Activated CD4-positive, alpha-beta memory T cell treated with anti-CD3 and anti-CD28 coated beads, Interleukin-2, amount 10 ng/mL, durations not matched to agents 7 days and 5 days (primary cell): ENCODE measurements at regions not wholly inside any gene's neighbourhood (a gene's known extent, or its start where the extent isn't known, plus 50 kb on each side); places are given as distances from the start of the nearest gene placed in this dataset.

Experiments used
- CTCF ChIA-PET: fragments of 350-600 bp; sonication (Branson Sonifier 250); formaldehyde crosslinking; loops from one replicate; lab custom pipeline; 2021; ENCODE audit warnings: antibody characterized with exemption, inconsistent platforms; lab: Charles Lee
- POLR2A ChIA-PET: fragments of 350-600 bp; sonication (Branson Sonifier 250); formaldehyde crosslinking; loops from one replicate; lab custom pipeline; 2021; ENCODE audit warnings: antibody characterized with exemption; lab: Charles Lee
- DNase-seq: peaks from one replicate; pipeline ENCODE4 v3.0.0-alpha.2; 2020
- H3K27ac Mint-ChIP-seq: one replicate; pipeline ENCODE4 v1.8.0; 2021; ENCODE audit warnings: mild to moderate bottlenecking, mixed read lengths
- H3K27me3 Mint-ChIP-seq: one replicate; pipeline ENCODE4 v1.8.0; 2021; ENCODE audit warnings: mixed read lengths
- H3K36me3 Mint-ChIP-seq: one replicate; pipeline ENCODE4 v1.8.0; 2021; ENCODE audit warnings: low read depth, mixed read lengths
- H3K4me1 Mint-ChIP-seq: one replicate; pipeline ENCODE4 v1.8.0; 2021; ENCODE audit warnings: mixed read lengths
- H3K4me3 Mint-ChIP-seq: one replicate; pipeline ENCODE4 v1.8.0; 2021; ENCODE audit warnings: mild to moderate bottlenecking, mixed read lengths
- H3K9me3 Mint-ChIP-seq: one replicate; pipeline ENCODE4 v1.8.0; 2021; ENCODE audit warnings: mixed read lengths

- POLR2A ChIA-PET: interaction anchor here (1.1 to 1.6 kb wide), 2 partner anchors 85 to 89 kb away, joined by 3 to 4 read pairs; no protein-coding TSS in a partner anchor
These were observed 52.0 kb upstream of the RPL11 start for GRCh38 chr1:23639460-23640095.

GRCh38 chr1:23638786-23639241 is 52.8 kb upstream of the RPL11 start:
- no peak overlapping the region for H3K27ac Mint-ChIP-seq
- no peak for DNase-seq
- ChIA-PET CTCF (interaction anchor here (0.8 to 12.0 kb wide), 11 partner anchors 11 to 145 kb away, joined by 3 to 545 read pairs (median 6); no protein-coding TSS in a partner anchor), POLR2A (interaction anchor here (0.8 to 1.6 kb wide), 3 partner anchors 84 to 107 kb away, joined by 3 to 4 read pairs (median 3); partner anchors contain the start of gene E2F2)
- H3K4me3 Mint-ChIP-seq: no peak overlapping the region
- no peaks in the 10 kb centered on the region for H3K9me3 Mint-ChIP-seq
- H3K27me3 Mint-ChIP-seq: peaks cover 6% of the 10 kb centered on the region
- no peaks in the 10 kb centered on the region for H3K36me3 Mint-ChIP-seq
- peaks cover 25% of the 10 kb centered on the region for H3K4me1 Mint-ChIP-seq

More at GRCh38 chr1:23639460-23640095, 52.0 kb upstream of the RPL11 start:
- Mint-ChIP-seq H3K36me3 (no peaks in the 10 kb centered on the region), H3K4me3 (no peak overlapping the region), H3K9me3 (no peaks in the 10 kb centered on the region), H3K4me1 (peaks cover 20% of the 10 kb centered on the region), H3K27me3 (peaks cover 6% of the 10 kb centered on the region), H3K27ac (no peak overlapping the region)
- CTCF ChIA-PET: interaction anchor here (0.8 to 12.0 kb wide), 6 partner anchors 11 to 142 kb away, joined by 3 to 545 read pairs (median 3); no protein-coding TSS in a partner anchor
- no peak for DNase-seq

- no peak for DNase-seq
- no peak overlapping the region for H3K27ac Mint-ChIP-seq
- peaks cover 25% of the 10 kb centered on the region for H3K4me1 Mint-ChIP-seq
- H3K36me3 Mint-ChIP-seq: no peaks in the 10 kb centered on the region
- H3K4me3 Mint-ChIP-seq: no peak overlapping the region
- no peaks in the 10 kb centered on the region for H3K9me3 Mint-ChIP-seq
- H3K27me3 Mint-ChIP-seq: peaks cover 6% of the 10 kb centered on the region
- ChIA-PET POLR2A (interaction anchor here (0.8 to 6.5 kb wide), 5 partner anchors 26 to 107 kb away, joined by 3 to 63 read pairs (median 7); partner anchors contain the start of genes E2F2 and ID3), CTCF (interaction anchor here (1.7 to 12.0 kb wide), 15 partner anchors 13 to 144 kb away, joined by 3 to 545 read pairs (median 11); partner anchors contain the start of gene E2F2)
These were observed 53.4 kb upstream of the RPL11 start for GRCh38 chr1:23638188-23638619.

GRCh38 chr1:23636009-23636408 is 55.6 kb upstream of the RPL11 start:
- no peak overlapping the region for H3K4me3 Mint-ChIP-seq
- ChIA-PET POLR2A (interaction anchor here (1.2 to 6.5 kb wide), 5 partner anchors 16 to 96 kb away, joined by 3 to 63 read pairs (median 12); partner anchors contain the start of genes ID3 and RPL11), CTCF (interaction anchor here (1.4 to 12.0 kb wide), 9 partner anchors 12 to 138 kb away, joined by 3 to 545 read pairs (median 22); partner anchors contain the start of gene ID3)
- no peaks in the 10 kb centered on the region for H3K9me3 Mint-ChIP-seq
- no peak overlapping the region for H3K27ac Mint-ChIP-seq
- H3K36me3 Mint-ChIP-seq: no peaks in the 10 kb centered on the region
- H3K27me3 Mint-ChIP-seq: peaks cover 6% of the 10 kb centered on the region
- no peak for DNase-seq
- peaks cover 25% of the 10 kb centered on the region for H3K4me1 Mint-ChIP-seq

GRCh38 chr1:23634840-23635651 is 56.6 kb upstream of the RPL11 start:
- Mint-ChIP-seq H3K27ac (peak overlapping the region; percentile 22), H3K36me3 (no peaks in the 10 kb centered on the region), H3K27me3 (peaks cover 6% of the 10 kb centered on the region), H3K4me1 (peaks cover 25% of the 10 kb centered on the region), H3K9me3 (no peaks in the 10 kb centered on the region), H3K4me3 (peak overlapping the region; percentile 53)
- peak; percentile 66 for DNase-seq
- CTCF ChIA-PET: interaction anchor here (0.5 to 12.0 kb wide), 37 partner anchors 8 to 291 kb away, joined by 3 to 545 read pairs (median 4); partner anchors contain the start of genes ASAP3, E2F2, HNRNPR and ID3
- POLR2A ChIA-PET: interaction anchor here (0.7 to 6.5 kb wide), 10 partner anchors 15 to 127 kb away, joined by 3 to 63 read pairs (median 4); partner anchors contain the start of genes ID3 and RPL11

- Mint-ChIP-seq H3K4me1 (peaks cover 25% of the 10 kb centered on the region), H3K4me3 (no peak overlapping the region)
- CTCF ChIA-PET: interaction anchor here (0.5 to 12.0 kb wide), 31 partner anchors 9 to 176 kb away, joined by 3 to 545 read pairs (median 5); partner anchors contain the start of genes ASAP3, E2F2, ID3 and RPL11
These were observed 57.1 kb upstream of the RPL11 start for GRCh38 chr1:23634518-23634839.

GRCh38 chr1:23632479-23633160 is 59.0 kb upstream of the RPL11 start:
- POLR2A ChIA-PET: interaction anchor here (6.5 kb wide), 1 partner anchor 76 kb away, joined by 63 read pairs; the partner anchor contains the start of gene ID3

More at GRCh38 chr1:23634518-23634839, 57.1 kb upstream of the RPL11 start:
- no peak overlapping the region for H3K27ac Mint-ChIP-seq
- H3K27me3 Mint-ChIP-seq: peaks cover 6% of the 10 kb centered on the region
- H3K36me3 Mint-ChIP-seq: no peaks in the 10 kb centered on the region
- POLR2A ChIA-PET: interaction anchor here (0.7 to 6.5 kb wide), 9 partner anchors 15 to 127 kb away, joined by 3 to 63 read pairs (median 5); partner anchors contain the start of genes ID3 and RPL11
- DNase-seq: no peak
- no peaks in the 10 kb centered on the region for H3K9me3 Mint-ChIP-seq

GRCh38 chr1:23629708-23630290 is 61.8 kb upstream of the RPL11 start:
- peaks cover 28% of the 10 kb centered on the region for H3K4me1 Mint-ChIP-seq
- peaks cover 4% of the 10 kb centered on the region for H3K36me3 Mint-ChIP-seq
- DNase-seq: no peak
- no peaks in the 10 kb centered on the region for H3K9me3 Mint-ChIP-seq
- H3K27me3 Mint-ChIP-seq: peaks cover 3% of the 10 kb centered on the region
- CTCF ChIA-PET: interaction anchor here (12.0 kb wide), 1 partner anchor 82 kb away, joined by 545 read pairs; no protein-coding TSS in a partner anchor
- no peak overlapping the region for H3K4me3 Mint-ChIP-seq
- POLR2A ChIA-PET: interaction anchor here (1.1 kb wide), 1 partner anchor 16 kb away, joined by 4 read pairs; no protein-coding TSS in a partner anchor
- H3K27ac Mint-ChIP-seq: no peak overlapping the region

More at GRCh38 chr1:23632479-23633160, 59.0 kb upstream of the RPL11 start:
- no peak overlapping the region for H3K4me3 Mint-ChIP-seq
- H3K4me1 Mint-ChIP-seq: peaks cover 34% of the 10 kb centered on the region
- DNase-seq: no peak
- H3K27me3 Mint-ChIP-seq: peaks cover 4% of the 10 kb centered on the region
- no peaks in the 10 kb centered on the region for H3K36me3 Mint-ChIP-seq
- CTCF ChIA-PET: interaction anchor here (0.8 to 12.0 kb wide), 7 partner anchors 12 to 136 kb away, joined by 3 to 545 read pairs (median 5); no protein-coding TSS in a partner anchor
- no peaks in the 10 kb centered on the region for H3K9me3 Mint-ChIP-seq
- H3K27ac Mint-ChIP-seq: no peak overlapping the region

GRCh38 chr1:23628951-23629387 is 62.6 kb upstream of the RPL11 start:
- no peak for DNase-seq
- POLR2A ChIA-PET: interaction anchor here (1.1 to 3.8 kb wide), 2 partner anchors 16 to 70 kb away, joined by 4 to 16 read pairs; partner anchors contain the start of gene ID3
- CTCF ChIA-PET: no interaction called here
- Mint-ChIP-seq H3K9me3 (peaks cover 2% of the 10 kb centered on the region), H3K36me3 (peaks cover 4% of the 10 kb centered on the region), H3K4me3 (no peak overlapping the region), H3K4me1 (peaks cover 27% of the 10 kb centered on the region), H3K27ac (no peak overlapping the region), H3K27me3 (peaks cover 3% of the 10 kb centered on the region)

- H3K4me1 Mint-ChIP-seq: peaks cover 27% of the 10 kb centered on the region
These were observed 64.4 kb upstream of the RPL11 start for GRCh38 chr1:23627069-23627735.

More at GRCh38 chr1:23627069-23627735, 64.4 kb upstream of the RPL11 start:
- peaks cover 2% of the 10 kb centered on the region for H3K9me3 Mint-ChIP-seq
- peak overlapping the region; percentile 17 for H3K27ac Mint-ChIP-seq
- peaks cover 3% of the 10 kb centered on the region for H3K27me3 Mint-ChIP-seq
- ChIA-PET CTCF (interaction anchor here (0.7 to 1.6 kb wide), 4 partner anchors 10 to 1185 kb away, joined by 3 to 10 read pairs (median 5); no protein-coding TSS in a partner anchor), POLR2A (interaction anchor here (1.2 to 3.8 kb wide), 3 partner anchors 14 to 72 kb away, joined by 5 to 16 read pairs (median 6); partner anchors contain the start of gene ID3)
- peak overlapping the region; percentile 78 for H3K4me3 Mint-ChIP-seq
- H3K36me3 Mint-ChIP-seq: peaks cover 4% of the 10 kb centered on the region
- DNase-seq: no peak
